Endothelial cell of umbilical vein (primary cell): ENCODE measurements at regions not wholly inside any gene's neighbourhood (a gene's known extent, or its start where the extent isn't known, plus 50 kb on each side); places are given as distances from the start of the nearest gene placed in this dataset.
A peak's percentile ranks its signal among the peaks of the same experiment; 100 is the strongest.

Source experiments
- BruUV-seq: library from RNA; stranded (reverse); fragments of 400-500 nt; replicated peaks from 2 replicates; lab custom pipeline; 2021; lab: Mats Ljungman, UMichigan
- CTCF ChIA-PET: fragments of 300-600, 350-600 bp; sonication (Branson Sonifier 250); formaldehyde crosslinking; loops from one replicate; lab custom pipeline; 2021; ENCODE audit warnings: antibody characterized with exemption, inconsistent platforms; lab: Charles Lee
- POLR2A ChIA-PET: fragments of 300-600, 350-600 bp; sonication (Branson Sonifier 250); formaldehyde crosslinking; loops from one replicate; lab custom pipeline; 2021; ENCODE audit warnings: antibody characterized with exemption, inconsistent platforms; lab: Charles Lee
- DNase-seq: peaks from one replicate; pipeline ENCODE4 v3.0.0-alpha.2; 2011; ENCODE audit warnings: low read depth, low spot score
- FAIRE-seq: peaks from 2 replicates; lab custom pipeline; 2011; peaks lifted over from hg19 to GRCh38; lab: Jason Lieb, UNC
- H2AFZ ChIP-seq: 2 replicates; pipeline ENCODE4 v1.6.0; 2012; ENCODE audit warnings: low read depth, low read length, control low read depth, inconsistent platforms
- H3K27ac ChIP-seq: 2 replicates; pipeline ENCODE4 v1.5.1; 2011; ENCODE audit warnings: low read depth, mild to moderate bottlenecking, control low read depth, low read length, moderate library complexity; ENCODE audit not compliant: insufficient read depth
- H3K27me3 ChIP-seq, 2 experiments: 2 replicates each; pipeline versions ENCODE4 v1.6.0 to v1.6.1; 2011; ENCODE audit warnings: low read length in 2 of 2, mixed read lengths in 1 of 2; ENCODE audit not compliant: control insufficient read depth in 2 of 2, insufficient read depth in 2 of 2
- H3K36me3 ChIP-seq, 2 experiments: 2 replicates in 1 of 2; 3 replicates in 1 of 2; pipeline ENCODE4 v1.5.1; 2011; ENCODE audit warnings: low read length in 2 of 2, mild to moderate bottlenecking in 1 of 2, moderate library complexity in 1 of 2; ENCODE audit not compliant: control insufficient read depth in 2 of 2, insufficient read depth in 2 of 2; ENCODE audit errors: extremely low read depth in 1 of 2
- H3K4me1 ChIP-seq: 3 replicates; pipeline ENCODE4 v1.5.1; 2011; ENCODE audit warnings: mild to moderate bottlenecking, low read length; ENCODE audit not compliant: control insufficient read depth, insufficient read depth; ENCODE audit errors: extremely low read depth
- H3K4me2 ChIP-seq: 2 replicates; pipeline ENCODE4 v1.6.1; 2011; ENCODE audit warnings: low read length, control low read depth, mixed read lengths; ENCODE audit not compliant: insufficient read depth
- H3K4me3 ChIP-seq, 3 experiments: fragments of 200-600 bp in 1 of 3; sonication (generic), shearing (Covaris generic) in 1 of 3; replicated peaks in 1 of 3; 2 replicates each; pipeline ENCODE4 v1.5.1; 2011 to 2016; ENCODE audit warnings: control low read depth in 3 of 3, low read length in 3 of 3, mild to moderate bottlenecking in 2 of 3, inconsistent platforms in 1 of 3, low read depth in 1 of 3, moderate library complexity in 1 of 3; ENCODE audit not compliant: insufficient read depth in 1 of 3
- H3K79me2 ChIP-seq: 2 replicates; pipeline ENCODE4 v1.6.0; 2012; ENCODE audit warnings: low read length, inconsistent platforms; ENCODE audit not compliant: control insufficient read depth, insufficient read depth
- H3K9ac ChIP-seq: replicated peaks from 2 replicates; pipeline ENCODE3; 2011; ENCODE audit warnings: low read length, control low read depth; ENCODE audit not compliant: insufficient read depth; ENCODE audit errors: extremely low read depth
- H3K9me1 ChIP-seq: replicated peaks from 3 replicates; pipeline ENCODE4 v1.6.0; 2011; ENCODE audit warnings: mild to moderate bottlenecking, low read length; ENCODE audit not compliant: control insufficient read depth, insufficient read depth; ENCODE audit errors: extremely low read depth
- H3K9me3 ChIP-seq: replicated peaks from 2 replicates; pipeline ENCODE4 v1.5.1; 2012; ENCODE audit warnings: low read length, inconsistent platforms; ENCODE audit not compliant: control insufficient read depth, insufficient read depth
- H4K20me1 ChIP-seq: replicated peaks from 2 replicates; pipeline ENCODE3; 2011; ENCODE audit warnings: mild to moderate bottlenecking, low read length; ENCODE audit not compliant: control insufficient read depth, insufficient read depth; ENCODE audit errors: extremely low read depth
- EZH2 ChIP-seq: IDR thresholded peaks from 2 replicates; pipeline ENCODE4 v1.6.1; 2012; ENCODE audit warnings: borderline replicate concordance, low read depth, mild to moderate bottlenecking, moderate library complexity, low read length, inconsistent platforms; ENCODE audit not compliant: severe bottlenecking
- FOS ChIP-seq: IDR thresholded peaks from 2 replicates; pipeline ENCODE4 v1.6.1; 2011; ENCODE audit warnings: mild to moderate bottlenecking, low read length, moderate library complexity, borderline replicate concordance; ENCODE audit not compliant: insufficient read depth
- GATA2 ChIP-seq: IDR thresholded peaks from 2 replicates; pipeline ENCODE4 v1.7.0; 2011; ENCODE audit warnings: low read depth, mild to moderate bottlenecking, moderate library complexity, mixed read lengths, low read length; ENCODE audit not compliant: insufficient read length, insufficient read depth
- JUN ChIP-seq: IDR thresholded peaks from 2 replicates; pipeline ENCODE4 v1.6.1; 2011; ENCODE audit warnings: borderline replicate concordance, low read depth; ENCODE audit not compliant: insufficient read length, insufficient read depth
- MYC ChIP-seq: IDR thresholded peaks from one replicate; pipeline ENCODE4 v1.6.1; 2011; ENCODE audit warnings: mild to moderate bottlenecking, low read depth, low read length
- POLR2A ChIP-seq: IDR thresholded peaks from 2 replicates; pipeline ENCODE4 v1.6.1; 2012; ENCODE audit warnings: low read depth, mild to moderate bottlenecking, control low read depth, low read length
- POLR2AphosphoS5 ChIP-seq: IDR thresholded peaks from 2 replicates; pipeline ENCODE4 v1.6.1; 2012; ENCODE audit warnings: low read depth, mild to moderate bottlenecking, control low read depth, low read length, moderate library complexity; ENCODE audit not compliant: insufficient read depth
- dilution Hi-C: fragments of 300-500 bp; cut with MboI; formaldehyde crosslinking; loops from one replicate; pipeline ENCODE4 v1.15.0; 2019; ENCODE audit warnings: low sequenced_read_pairs; ENCODE audit not compliant: extremely low pct_ligation_motif_present
- intact Hi-C: fragments of 100-400 bp; cut with micrococcal nuclease; formaldehyde crosslinking; loops from one replicate; pipeline ENCODE4 v1.10.0; 2022
- TF ChIP-seq, protein P1 (sequence below), 2 donors: IDR thresholded peaks; 1 replicate in 1 of 2; 2 replicates in 1 of 2; pipeline ENCODE4 v1.5.1; 2011; ENCODE audit warnings: low read length in 2 of 2, mild to moderate bottlenecking in 2 of 2, moderate library complexity in 2 of 2, control low read depth in 1 of 2, inconsistent platforms in 1 of 2, low read depth in 1 of 2; ENCODE audit not compliant: insufficient read depth in 1 of 2; ENCODE audit errors: extremely low read depth in 1 of 2
- TF ChIP-seq, protein P2 (sequence below): IDR thresholded peaks from 2 replicates; pipeline ENCODE4 v1.6.1; 2011; ENCODE audit not compliant: insufficient read depth, insufficient read length

DNA sequence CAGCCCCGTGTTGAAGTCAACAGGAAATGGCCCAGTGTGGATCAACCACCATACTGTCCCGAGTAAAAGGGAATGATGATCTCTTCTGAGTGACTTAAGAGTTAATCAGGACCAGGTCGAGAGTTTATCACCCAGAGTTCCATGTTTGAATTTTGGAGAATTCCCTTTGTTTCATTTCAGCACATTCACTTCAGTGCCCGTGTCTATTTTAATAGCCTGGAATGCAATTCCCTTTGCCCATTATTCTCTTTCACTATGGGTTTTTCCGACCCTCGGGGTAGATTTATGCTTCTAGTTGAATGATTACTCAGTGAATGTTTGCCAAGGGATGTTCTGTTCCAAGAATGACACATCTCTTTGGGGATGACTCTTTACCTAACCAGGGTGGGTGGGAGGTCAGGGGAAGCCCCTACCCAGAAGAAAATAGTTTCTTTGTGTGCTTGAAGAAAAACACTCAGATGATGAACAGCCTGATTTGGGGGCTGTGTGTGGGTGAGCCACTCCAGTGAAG lies 594.9 kb downstream of the INHBA start:
- no peak for FAIRE-seq
- H3K9me1 ChIP-seq = no peaks in the 10 kb centered on the region
- POLR2A ChIA-PET = no interaction called here

More for the DNA sequence above, 594.9 kb downstream of the INHBA start:
- Histone ChIP-seq H4K20me1 (no peaks in the 10 kb centered on the region), H3K27me3 (no peaks in the 10 kb centered on the region), H3K4me2 (no peak overlapping the region), H3K36me3 (no peaks in the 10 kb centered on the region), H3K27ac (no peak overlapping the region), H3K4me1 (peaks cover 6% of the 10 kb centered on the region), H3K79me2 (no peaks in the 10 kb centered on the region), H3K9me3 (no peaks in the 10 kb centered on the region), H3K9ac (no peak overlapping the region), H3K4me3 (no peak overlapping the region), H2AFZ (peak overlapping the region; percentile 28)
- BruUV-seq = no TSS peak
- no peak for DNase-seq
- TF ChIP-seq, protein P1, sequence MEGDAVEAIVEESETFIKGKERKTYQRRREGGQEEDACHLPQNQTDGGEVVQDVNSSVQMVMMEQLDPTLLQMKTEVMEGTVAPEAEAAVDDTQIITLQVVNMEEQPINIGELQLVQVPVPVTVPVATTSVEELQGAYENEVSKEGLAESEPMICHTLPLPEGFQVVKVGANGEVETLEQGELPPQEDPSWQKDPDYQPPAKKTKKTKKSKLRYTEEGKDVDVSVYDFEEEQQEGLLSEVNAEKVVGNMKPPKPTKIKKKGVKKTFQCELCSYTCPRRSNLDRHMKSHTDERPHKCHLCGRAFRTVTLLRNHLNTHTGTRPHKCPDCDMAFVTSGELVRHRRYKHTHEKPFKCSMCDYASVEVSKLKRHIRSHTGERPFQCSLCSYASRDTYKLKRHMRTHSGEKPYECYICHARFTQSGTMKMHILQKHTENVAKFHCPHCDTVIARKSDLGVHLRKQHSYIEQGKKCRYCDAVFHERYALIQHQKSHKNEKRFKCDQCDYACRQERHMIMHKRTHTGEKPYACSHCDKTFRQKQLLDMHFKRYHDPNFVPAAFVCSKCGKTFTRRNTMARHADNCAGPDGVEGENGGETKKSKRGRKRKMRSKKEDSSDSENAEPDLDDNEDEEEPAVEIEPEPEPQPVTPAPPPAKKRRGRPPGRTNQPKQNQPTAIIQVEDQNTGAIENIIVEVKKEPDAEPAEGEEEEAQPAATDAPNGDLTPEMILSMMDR (IDR thresholded peaks at IDR 0.05; ENCODE audit: extremely low read depth in 1 of 2, insufficient read depth in 1 of 2, low read depth in 1 of 2, low read length in 2 of 2) = no peak
- no peak for TF ChIP-seq MYC
- TF ChIP-seq EZH2 = no peak
- TF ChIP-seq FOS = no peak
- TF ChIP-seq POLR2AphosphoS5 = no peak
- no peak for TF ChIP-seq GATA2
- TF ChIP-seq POLR2A = no peak
- TF ChIP-seq, protein P2, sequence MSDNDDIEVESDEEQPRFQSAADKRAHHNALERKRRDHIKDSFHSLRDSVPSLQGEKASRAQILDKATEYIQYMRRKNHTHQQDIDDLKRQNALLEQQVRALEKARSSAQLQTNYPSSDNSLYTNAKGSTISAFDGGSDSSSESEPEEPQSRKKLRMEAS = no peak
- no peak for TF ChIP-seq JUN
- dilution Hi-C loops = no loop called here
- intact Hi-C loops = no loop called here
- CTCF ChIA-PET = no interaction called here
